Gastrocnemius medialis (tissue), 4 donors: ENCODE measurements at regions not wholly inside any gene's neighbourhood (a gene's known extent, or its start where the extent isn't known, plus 50 kb on each side); places are given as distances from the start of the nearest gene placed in this dataset.

ENCODE experiments used
- POLR2A ChIP-seq, 2 donors: fragments of 450-650 bp; IDR thresholded peaks; one replicate each; pipeline ENCODE4 v1.6.1; 2017; ENCODE audit warnings: antibody characterized with exemption in 2 of 2, mild to moderate bottlenecking in 2 of 2, moderate library complexity in 2 of 2
- TF ChIP-seq, protein P1 (sequence below), 5 experiments: fragments of 450-650 bp in 3 of 5; fragments of 200-600 bp in 2 of 5; sonication (generic) in 2 of 5; IDR thresholded peaks in 4 of 5; conservative IDR thresholded peaks in 1 of 5; 1 replicate in 4 of 5; 2 replicates in 1 of 5; pipeline ENCODE4 v1.5.1; 2016 to 2019; ENCODE audit warnings: antibody characterized with exemption in 5 of 5, mild to moderate bottlenecking in 3 of 5, moderate library complexity in 3 of 5

- TF ChIP-seq, protein P1, sequence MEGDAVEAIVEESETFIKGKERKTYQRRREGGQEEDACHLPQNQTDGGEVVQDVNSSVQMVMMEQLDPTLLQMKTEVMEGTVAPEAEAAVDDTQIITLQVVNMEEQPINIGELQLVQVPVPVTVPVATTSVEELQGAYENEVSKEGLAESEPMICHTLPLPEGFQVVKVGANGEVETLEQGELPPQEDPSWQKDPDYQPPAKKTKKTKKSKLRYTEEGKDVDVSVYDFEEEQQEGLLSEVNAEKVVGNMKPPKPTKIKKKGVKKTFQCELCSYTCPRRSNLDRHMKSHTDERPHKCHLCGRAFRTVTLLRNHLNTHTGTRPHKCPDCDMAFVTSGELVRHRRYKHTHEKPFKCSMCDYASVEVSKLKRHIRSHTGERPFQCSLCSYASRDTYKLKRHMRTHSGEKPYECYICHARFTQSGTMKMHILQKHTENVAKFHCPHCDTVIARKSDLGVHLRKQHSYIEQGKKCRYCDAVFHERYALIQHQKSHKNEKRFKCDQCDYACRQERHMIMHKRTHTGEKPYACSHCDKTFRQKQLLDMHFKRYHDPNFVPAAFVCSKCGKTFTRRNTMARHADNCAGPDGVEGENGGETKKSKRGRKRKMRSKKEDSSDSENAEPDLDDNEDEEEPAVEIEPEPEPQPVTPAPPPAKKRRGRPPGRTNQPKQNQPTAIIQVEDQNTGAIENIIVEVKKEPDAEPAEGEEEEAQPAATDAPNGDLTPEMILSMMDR (IDR thresholded peaks at IDR 0.05 in 4 of 5, conservative IDR thresholded peaks at IDR 0.05 in 1 of 5) = no peak
- TF ChIP-seq POLR2A (IDR thresholded peaks at IDR 0.05) = no peak
Observed at GRCh38 chr1:208616776-208617175, 372.6 kb upstream of the PLXNA2 start.
